ENCODE measurements at regions not wholly inside any gene's neighbourhood (a gene's known extent, or its start where the extent isn't known, plus 50 kb on each side); places are given as distances from the start of the nearest gene placed in this dataset.

DNA sequence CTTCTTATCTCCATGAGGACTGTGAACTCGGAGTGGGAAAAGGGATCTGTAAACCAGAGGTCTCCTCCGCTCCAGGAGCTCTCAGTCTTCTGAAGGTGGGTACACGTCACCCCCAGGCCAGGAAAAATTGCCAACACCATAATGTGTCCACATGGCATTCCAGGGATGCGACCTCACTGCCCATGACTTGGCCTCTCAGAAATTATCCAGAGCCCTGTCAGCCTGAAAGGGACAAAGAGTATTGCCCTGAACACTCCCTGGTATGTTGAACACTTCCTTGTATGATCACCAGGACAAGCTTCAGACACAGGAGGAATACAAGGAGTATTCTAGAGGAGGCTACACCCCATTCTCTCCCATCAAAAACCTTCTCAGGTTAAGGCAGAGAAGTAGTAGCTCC lies 81.0 kb upstream of the SLC7A1 start:
- Histone ChIP-seq H3K36me3 (ENCODE audit: control insufficient read depth, insufficient read depth, low read length) (no peaks in the 10 kb centered on the region), H3K79me2 (no peaks in the 10 kb centered on the region), H3K4me2 (ENCODE audit: low read length) (peak overlapping the region; percentile 68), H2AFZ (peak overlapping the region; percentile 76), H3K9ac (no peak overlapping the region), H3K4me1 (peaks cover 8% of the 10 kb centered on the region), H3K27me3 (ENCODE audit: control insufficient read depth, insufficient read depth, low read length) (no peaks in the 10 kb centered on the region), H3K27ac (peak overlapping the region; percentile 53), H3K9me3 (ENCODE audit: control insufficient read depth, low read length) (no peaks in the 10 kb centered on the region), H3K4me3 (ENCODE audit: low read depth, low read length) (peak overlapping the region; percentile 33)
- TF ChIP-seq, protein P1, sequence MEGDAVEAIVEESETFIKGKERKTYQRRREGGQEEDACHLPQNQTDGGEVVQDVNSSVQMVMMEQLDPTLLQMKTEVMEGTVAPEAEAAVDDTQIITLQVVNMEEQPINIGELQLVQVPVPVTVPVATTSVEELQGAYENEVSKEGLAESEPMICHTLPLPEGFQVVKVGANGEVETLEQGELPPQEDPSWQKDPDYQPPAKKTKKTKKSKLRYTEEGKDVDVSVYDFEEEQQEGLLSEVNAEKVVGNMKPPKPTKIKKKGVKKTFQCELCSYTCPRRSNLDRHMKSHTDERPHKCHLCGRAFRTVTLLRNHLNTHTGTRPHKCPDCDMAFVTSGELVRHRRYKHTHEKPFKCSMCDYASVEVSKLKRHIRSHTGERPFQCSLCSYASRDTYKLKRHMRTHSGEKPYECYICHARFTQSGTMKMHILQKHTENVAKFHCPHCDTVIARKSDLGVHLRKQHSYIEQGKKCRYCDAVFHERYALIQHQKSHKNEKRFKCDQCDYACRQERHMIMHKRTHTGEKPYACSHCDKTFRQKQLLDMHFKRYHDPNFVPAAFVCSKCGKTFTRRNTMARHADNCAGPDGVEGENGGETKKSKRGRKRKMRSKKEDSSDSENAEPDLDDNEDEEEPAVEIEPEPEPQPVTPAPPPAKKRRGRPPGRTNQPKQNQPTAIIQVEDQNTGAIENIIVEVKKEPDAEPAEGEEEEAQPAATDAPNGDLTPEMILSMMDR (IDR thresholded peaks at IDR 0.05): no peak

DNA sequence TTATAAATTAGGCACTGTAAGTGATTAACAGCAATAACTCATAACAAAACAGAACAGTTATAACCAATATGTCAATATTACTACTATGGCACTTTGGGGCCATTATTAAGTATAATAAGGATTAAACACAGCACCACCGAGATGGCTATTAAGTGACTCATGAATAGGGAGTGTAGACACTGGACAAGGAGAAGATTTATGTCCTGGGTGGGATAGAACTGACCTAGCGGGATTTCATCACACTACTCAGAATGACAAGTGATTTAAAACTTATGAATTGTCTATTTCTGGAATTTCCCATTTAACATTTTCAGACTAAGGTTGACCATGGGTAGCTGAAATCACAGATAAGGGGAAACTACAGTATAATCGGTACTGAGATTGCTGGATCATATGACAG lies 79.0 kb upstream of the SLC7A1 start:
- H3K27ac ChIP-seq: no peak overlapping the region
- H2AFZ ChIP-seq: no peak overlapping the region
- H3K9me3 ChIP-seq (ENCODE audit: control insufficient read depth, low read length): no peaks in the 10 kb centered on the region
- no peaks in the 10 kb centered on the region for H3K27me3 ChIP-seq (ENCODE audit: control insufficient read depth, insufficient read depth, low read length)
- peaks cover 8% of the 10 kb centered on the region for H3K4me1 ChIP-seq
- H3K4me2 ChIP-seq (ENCODE audit: low read length): no peak overlapping the region
- H3K79me2 ChIP-seq: no peaks in the 10 kb centered on the region
- no peaks in the 10 kb centered on the region for H3K36me3 ChIP-seq (ENCODE audit: control insufficient read depth, insufficient read depth, low read length)
- H3K9ac ChIP-seq: no peak overlapping the region
- TF ChIP-seq, protein P1 (IDR thresholded peaks at IDR 0.05): no peak
- H3K4me3 ChIP-seq (ENCODE audit: low read depth, low read length): no peak overlapping the region

DNA sequence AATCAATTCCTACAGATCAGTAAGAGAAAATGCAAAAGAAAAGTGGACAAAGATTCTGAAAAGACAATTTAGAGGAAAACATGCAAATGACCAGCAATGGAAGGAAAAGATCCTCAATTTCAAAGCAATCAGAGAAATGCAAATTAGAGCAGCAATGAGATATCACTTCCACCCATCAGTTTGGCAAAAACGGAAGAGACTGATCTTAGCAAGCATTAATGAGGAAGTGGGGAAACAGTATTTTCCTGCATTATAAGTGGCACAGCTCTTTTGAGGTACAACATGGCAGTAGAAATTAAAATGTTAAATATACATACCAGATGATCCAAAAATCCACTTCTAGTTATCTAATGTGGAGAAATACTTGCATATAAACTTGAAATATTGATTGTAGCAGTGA lies 69.1 kb upstream of the SLC7A1 start:
- no peaks in the 10 kb centered on the region for H3K79me2 ChIP-seq
- TF ChIP-seq, protein P1 (IDR thresholded peaks at IDR 0.05): no peak
- H3K4me3 ChIP-seq (ENCODE audit: low read depth, low read length): no peak overlapping the region

DNA sequence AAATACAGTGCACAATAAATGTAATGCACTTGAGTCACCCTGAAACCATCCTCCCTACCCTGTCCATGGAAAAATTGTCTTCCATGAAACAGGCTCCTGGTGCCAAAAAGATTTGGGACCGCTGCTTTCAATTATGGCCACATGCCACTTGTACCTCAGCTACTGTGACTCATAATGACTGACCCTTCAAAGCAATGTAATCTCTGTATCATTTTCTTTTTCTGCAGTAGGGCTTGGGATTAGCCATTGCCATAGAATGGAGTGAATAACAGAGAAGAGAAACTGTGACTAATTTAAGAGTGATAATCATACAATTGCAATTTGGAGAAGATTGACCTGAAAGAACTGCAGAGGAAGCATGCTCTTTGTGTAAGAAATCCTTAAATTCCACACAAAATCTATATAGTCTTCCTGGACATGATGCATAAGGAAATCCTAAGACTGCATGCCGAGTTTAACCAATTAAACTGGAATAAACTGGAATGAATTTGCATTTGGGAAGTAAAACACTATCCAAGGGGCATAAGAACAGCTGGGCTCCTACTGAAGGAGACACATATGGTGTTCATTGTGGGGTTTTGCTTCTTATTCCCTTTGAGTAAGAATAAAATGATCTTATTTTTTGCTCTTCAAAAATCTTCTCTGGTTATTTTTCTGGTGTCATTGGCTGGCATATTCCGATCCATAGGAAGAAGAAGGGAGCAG lies 59.5 kb upstream of the SLC7A1 start:
- no peak overlapping the region for H3K4me3 ChIP-seq (ENCODE audit: low read depth, low read length)
- TF ChIP-seq, protein P1 (IDR thresholded peaks at IDR 0.05): no peak
- no peaks in the 10 kb centered on the region for H3K79me2 ChIP-seq
- H3K4me1 ChIP-seq: no peaks in the 10 kb centered on the region
- no peaks in the 10 kb centered on the region for H3K36me3 ChIP-seq (ENCODE audit: control insufficient read depth, insufficient read depth, low read length)
- H3K9me3 ChIP-seq (ENCODE audit: control insufficient read depth, low read length): no peaks in the 10 kb centered on the region
- H3K27ac ChIP-seq: no peak overlapping the region
- H2AFZ ChIP-seq: no peak overlapping the region
- no peaks in the 10 kb centered on the region for H3K27me3 ChIP-seq (ENCODE audit: control insufficient read depth, insufficient read depth, low read length)
- no peak overlapping the region for H3K4me2 ChIP-seq (ENCODE audit: low read length)
- no peak overlapping the region for H3K9ac ChIP-seq

More for the DNA sequence above, 69.1 kb upstream of the SLC7A1 start:
- H3K9ac ChIP-seq: no peak overlapping the region
- no peaks in the 10 kb centered on the region for H3K27me3 ChIP-seq (ENCODE audit: control insufficient read depth, insufficient read depth, low read length)
- no peaks in the 10 kb centered on the region for H3K4me1 ChIP-seq
- H3K27ac ChIP-seq: no peak overlapping the region
- H3K4me2 ChIP-seq (ENCODE audit: low read length): no peak overlapping the region
- H3K9me3 ChIP-seq (ENCODE audit: control insufficient read depth, low read length): no peaks in the 10 kb centered on the region
- no peaks in the 10 kb centered on the region for H3K36me3 ChIP-seq (ENCODE audit: control insufficient read depth, insufficient read depth, low read length)
- no peak overlapping the region for H2AFZ ChIP-seq

DNA sequence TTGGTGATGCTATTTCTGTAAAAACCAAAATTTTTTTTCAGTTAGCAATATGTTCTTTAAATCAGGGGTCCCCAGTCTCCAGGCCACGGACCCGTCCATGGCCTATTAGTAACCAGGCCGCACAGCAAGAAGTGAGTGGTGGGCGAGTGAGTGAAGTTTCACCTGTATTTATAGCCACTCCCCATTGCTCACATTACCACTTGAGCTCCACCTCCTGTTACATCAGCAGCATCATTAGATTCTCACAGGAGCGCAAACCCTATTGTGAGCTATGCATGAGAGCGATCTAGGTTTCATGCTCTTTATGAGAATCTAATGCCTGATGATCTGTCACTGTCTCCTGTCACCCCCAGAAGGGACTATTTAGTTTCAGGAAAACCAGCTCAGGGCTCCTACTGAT lies 58.9 kb upstream of the SLC7A1 start:
- Histone ChIP-seq H3K4me1 (no peaks in the 10 kb centered on the region), H3K9ac (no peak overlapping the region), H3K27ac (no peak overlapping the region), H3K4me3 (ENCODE audit: low read depth, low read length) (no peak overlapping the region), H2AFZ (no peak overlapping the region), H3K36me3 (ENCODE audit: control insufficient read depth, insufficient read depth, low read length) (no peaks in the 10 kb centered on the region), H3K79me2 (no peaks in the 10 kb centered on the region), H3K4me2 (ENCODE audit: low read length) (no peak overlapping the region), H3K9me3 (ENCODE audit: control insufficient read depth, low read length) (no peaks in the 10 kb centered on the region), H3K27me3 (ENCODE audit: control insufficient read depth, insufficient read depth, low read length) (no peaks in the 10 kb centered on the region)
- TF ChIP-seq, protein P1 (IDR thresholded peaks at IDR 0.05): no peak
